ENCODE measurements at regions not wholly inside any gene's neighbourhood (a gene's known extent, or its start where the extent isn't known, plus 50 kb on each side); places are given as distances from the start of the nearest gene placed in this dataset.
"Not testable (repeated sequence)": the region's sequence is repeated elsewhere in the genome, so short reads cannot be mapped to it uniquely, and the experiment has no call there.

DNA sequence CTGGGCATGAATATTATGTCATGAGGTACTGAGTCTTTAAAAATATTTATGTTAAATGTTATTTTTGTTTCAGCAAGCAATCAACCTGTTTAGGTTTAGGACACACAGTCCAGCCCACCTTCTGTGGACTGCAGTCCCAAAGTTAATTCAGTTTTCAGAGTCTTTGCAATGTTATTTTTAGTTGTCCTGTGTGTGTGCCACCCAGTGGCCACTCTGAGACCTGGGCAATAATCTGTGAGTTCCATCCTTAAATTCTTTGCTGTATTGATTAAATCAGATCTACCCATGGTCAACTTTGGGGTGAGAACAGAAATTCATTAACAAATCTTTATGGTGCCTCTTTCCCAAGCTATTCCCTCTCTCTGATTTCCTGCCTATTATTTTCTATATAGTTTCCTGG is 415.1 kb downstream of the CCSER2 start:
- no peaks in the 10 kb centered on the region for H3K36me3 Mint-ChIP-seq (ENCODE audit: low read depth)
- no peak overlapping the region for H3K27ac Mint-ChIP-seq
- no peaks in the 10 kb centered on the region for H3K4me1 Mint-ChIP-seq
- no peaks in the 10 kb centered on the region for H3K9me3 Mint-ChIP-seq
- H3K4me3 Mint-ChIP-seq, result no peak overlapping the region
- no peaks in the 10 kb centered on the region for H3K27me3 Mint-ChIP-seq
- POLR2A ChIA-PET, result no interaction called here
- CTCF ChIA-PET, result no interaction called here
- no peak for DNase-seq

GRCh38 chr10:84755311-84755710 is 426.9 kb downstream of the CCSER2 start:
- Mint-ChIP-seq H3K4me3 (no peak overlapping the region), H3K9me3 (no peaks in the 10 kb centered on the region), H3K27ac (no peak overlapping the region), H3K4me1 (no peaks in the 10 kb centered on the region), H3K36me3 (ENCODE audit: low read depth) (no peaks in the 10 kb centered on the region), H3K27me3 (no peaks in the 10 kb centered on the region)
- POLR2A ChIA-PET, result no interaction called here
- DNase-seq, result no peak
- CTCF ChIA-PET, result interaction anchor here (0.6 kb wide), 1 partner anchor 44 kb away, joined by 4 read pairs; no protein-coding TSS in a partner anchor

DNA sequence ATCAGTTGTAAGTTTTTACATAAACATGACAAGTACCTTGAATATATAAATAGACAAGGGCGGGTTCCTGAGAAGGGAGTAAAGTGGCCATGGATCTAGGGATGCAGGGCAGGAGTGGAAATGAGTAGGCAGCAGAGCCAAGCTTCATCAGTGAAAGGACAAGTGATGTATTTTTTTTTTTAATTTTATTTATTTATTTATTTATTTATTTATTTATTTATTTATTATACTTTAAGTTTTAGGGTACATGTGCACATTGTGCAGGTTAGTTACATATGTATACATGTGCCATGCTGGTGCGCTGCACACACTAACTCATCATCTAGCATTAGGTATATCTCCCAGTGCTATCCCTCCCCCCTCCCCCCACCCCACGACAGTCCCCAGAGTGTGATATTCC is 428.3 kb downstream of the CCSER2 start:
- H3K36me3 Mint-ChIP-seq (ENCODE audit: low read depth); DNase-seq; H3K4me3 Mint-ChIP-seq; H3K27me3 Mint-ChIP-seq; H3K9me3 Mint-ChIP-seq; H3K4me1 Mint-ChIP-seq; POLR2A ChIA-PET; H3K27ac Mint-ChIP-seq; CTCF ChIA-PET: not testable (repeated sequence)

DNA sequence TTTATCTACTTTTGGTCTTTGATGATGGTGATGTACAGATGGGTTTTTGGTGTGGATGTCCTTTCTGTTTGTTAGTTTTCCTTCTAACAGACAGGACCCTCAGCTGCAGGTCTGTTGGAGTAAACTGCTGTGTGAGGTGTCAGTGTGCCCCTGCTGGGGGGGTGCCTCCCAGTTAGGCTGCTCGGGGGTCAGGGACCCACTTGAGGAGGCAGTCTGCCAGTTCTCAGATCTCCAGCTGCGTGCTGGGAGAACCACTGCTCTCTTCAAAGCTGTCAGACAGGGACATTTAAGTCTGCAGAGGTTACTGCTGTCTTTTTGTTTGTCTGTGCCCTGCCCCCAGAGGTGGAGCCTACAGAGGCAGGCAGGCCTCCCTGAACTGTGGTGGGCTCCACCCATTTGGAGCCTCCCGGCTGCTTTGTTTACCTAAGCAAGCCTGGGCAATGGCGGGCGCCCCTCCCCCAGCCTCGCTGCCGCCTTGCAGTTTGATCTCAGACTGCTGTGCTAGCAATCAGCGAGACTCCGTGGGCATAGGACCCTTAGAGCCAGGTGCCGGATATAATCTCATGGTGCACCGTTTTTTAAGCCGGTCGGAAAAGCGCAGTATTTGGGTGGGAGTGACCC is 433.7 kb downstream of the CCSER2 start:
- H3K9me3 Mint-ChIP-seq; DNase-seq; H3K36me3 Mint-ChIP-seq (ENCODE audit: low read depth); H3K4me3 Mint-ChIP-seq; POLR2A ChIA-PET; H3K27me3 Mint-ChIP-seq; H3K27ac Mint-ChIP-seq; CTCF ChIA-PET; H3K4me1 Mint-ChIP-seq: not testable (repeated sequence)

GRCh38 chr10:84762754-84763394 is 434.5 kb downstream of the CCSER2 start:
- DNase-seq, result no peak
- Mint-ChIP-seq H3K4me1 (no peaks in the 10 kb centered on the region), H3K4me3 (no peak overlapping the region), H3K9me3 (no peaks in the 10 kb centered on the region), H3K36me3 (ENCODE audit: low read depth) (no peaks in the 10 kb centered on the region), H3K27ac (no peak overlapping the region), H3K27me3 (no peaks in the 10 kb centered on the region)
- CTCF ChIA-PET, result interaction anchor here (0.8 kb wide), 1 partner anchor 269 kb away, joined by 5 read pairs; no protein-coding TSS in a partner anchor
- POLR2A ChIA-PET, result no interaction called here

- no peak for DNase-seq
- H3K4me1 Mint-ChIP-seq, result no peaks in the 10 kb centered on the region
- H3K9me3 Mint-ChIP-seq, result no peaks in the 10 kb centered on the region
- H3K27ac Mint-ChIP-seq, result no peak overlapping the region
- no peak overlapping the region for H3K4me3 Mint-ChIP-seq
- POLR2A ChIA-PET, result no interaction called here
- no peaks in the 10 kb centered on the region for H3K27me3 Mint-ChIP-seq
- H3K36me3 Mint-ChIP-seq (ENCODE audit: low read depth), result no peaks in the 10 kb centered on the region
- CTCF ChIA-PET, result interaction anchor here (0.7 to 0.8 kb wide), 2 partner anchors 144 to 271 kb away, joined by 4 to 5 read pairs; no protein-coding TSS in a partner anchor
Observed at GRCh38 chr10:84763965-84764364, 435.6 kb downstream of the CCSER2 start.

DNA sequence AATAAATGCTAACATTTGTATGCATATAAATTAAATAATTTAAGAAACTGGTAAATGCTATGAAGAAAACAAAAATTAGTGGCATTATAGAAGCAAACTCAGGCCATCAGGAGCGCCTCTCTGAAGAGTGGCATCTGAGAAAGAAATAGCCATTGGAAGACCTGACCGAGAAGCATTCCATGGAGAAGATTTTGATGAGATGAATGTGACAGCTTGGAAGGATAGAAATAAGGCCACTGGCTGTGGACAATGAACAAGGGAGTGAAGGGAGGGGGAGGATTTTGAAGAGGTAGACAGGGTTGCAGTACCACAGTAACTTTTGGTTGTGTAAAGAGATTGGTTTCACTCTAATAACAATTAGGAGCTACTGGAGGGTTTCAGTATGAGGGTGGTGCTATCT is 436.7 kb downstream of the CCSER2 start:
- Mint-ChIP-seq H3K9me3 (no peaks in the 10 kb centered on the region), H3K4me3 (no peak overlapping the region), H3K27ac (no peak overlapping the region), H3K36me3 (ENCODE audit: low read depth) (no peaks in the 10 kb centered on the region), H3K4me1 (no peaks in the 10 kb centered on the region), H3K27me3 (no peaks in the 10 kb centered on the region)
- DNase-seq, result no peak
- CTCF ChIA-PET, result interaction anchor here (0.7 kb wide), 1 partner anchor 33 kb away, joined by 3 read pairs; no protein-coding TSS in a partner anchor
- POLR2A ChIA-PET, result no interaction called here

DNA sequence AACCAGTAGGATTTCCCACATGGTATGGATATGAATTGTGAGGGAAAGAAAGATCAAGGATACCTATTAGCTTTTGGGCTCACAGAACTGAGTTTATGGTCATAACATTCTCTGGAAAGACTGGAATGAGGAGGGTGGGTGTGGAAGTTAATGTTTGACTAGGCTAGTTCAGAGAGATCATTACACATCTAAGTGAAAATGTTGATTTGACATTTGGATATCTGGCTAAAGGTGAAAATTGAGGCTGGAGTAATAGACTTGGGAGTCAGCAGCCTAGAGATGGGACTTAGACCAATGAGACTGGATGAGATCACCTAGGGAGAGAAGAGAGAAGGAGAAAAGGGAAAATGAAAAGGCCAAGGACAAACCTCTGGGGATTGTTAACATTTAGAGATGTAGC is 437.3 kb downstream of the CCSER2 start:
- H3K4me1 Mint-ChIP-seq, result no peaks in the 10 kb centered on the region
- no peak for DNase-seq
- ChIA-PET CTCF (no interaction called here), POLR2A (no interaction called here)
- no peak overlapping the region for H3K27ac Mint-ChIP-seq
- no peaks in the 10 kb centered on the region for H3K36me3 Mint-ChIP-seq (ENCODE audit: low read depth)
- no peak overlapping the region for H3K4me3 Mint-ChIP-seq
- no peaks in the 10 kb centered on the region for H3K27me3 Mint-ChIP-seq
- H3K9me3 Mint-ChIP-seq, result no peaks in the 10 kb centered on the region

GRCh38 chr10:84766923-84767322 is 438.5 kb downstream of the CCSER2 start:
- no peak overlapping the region for H3K27ac Mint-ChIP-seq
- no peak for DNase-seq
- no peaks in the 10 kb centered on the region for H3K27me3 Mint-ChIP-seq
- ChIA-PET CTCF (no interaction called here), POLR2A (no interaction called here)
- H3K36me3 Mint-ChIP-seq (ENCODE audit: low read depth), result no peaks in the 10 kb centered on the region
- H3K9me3 Mint-ChIP-seq, result no peaks in the 10 kb centered on the region
- no peaks in the 10 kb centered on the region for H3K4me1 Mint-ChIP-seq
- H3K4me3 Mint-ChIP-seq, result no peak overlapping the region

GRCh38 chr10:84768132-84768531 is 439.7 kb downstream of the CCSER2 start:
- DNase-seq, result no peak
- Mint-ChIP-seq H3K36me3 (ENCODE audit: low read depth) (no peaks in the 10 kb centered on the region), H3K9me3 (no peaks in the 10 kb centered on the region), H3K4me3 (no peak overlapping the region), H3K27ac (no peak overlapping the region), H3K4me1 (no peaks in the 10 kb centered on the region), H3K27me3 (no peaks in the 10 kb centered on the region)
- POLR2A ChIA-PET, result no interaction called here
- CTCF ChIA-PET, result no interaction called here

DNA sequence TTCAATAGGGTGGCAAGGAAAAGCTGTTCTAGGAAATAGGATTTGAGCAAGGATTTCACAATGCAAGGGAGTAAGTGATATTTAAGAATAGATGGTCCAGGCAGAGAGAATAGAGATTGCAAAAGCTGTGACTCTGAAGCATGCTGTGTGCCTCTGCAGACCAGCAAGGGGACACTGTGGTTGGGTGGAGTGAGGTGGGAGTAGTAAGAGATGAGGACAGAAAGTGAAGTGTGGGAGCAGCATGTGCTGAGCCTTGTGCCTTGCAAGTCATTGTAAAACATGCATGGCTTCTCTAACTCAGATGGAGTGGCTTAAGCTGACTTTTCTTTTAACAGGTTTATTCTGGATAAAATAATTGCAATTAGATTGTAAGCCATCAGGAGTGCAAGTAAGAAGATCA is 442.4 kb downstream of the CCSER2 start:
- ChIA-PET POLR2A (no interaction called here), CTCF (no interaction called here)
- DNase-seq, result no peak

GRCh38 chr10:84783386-84783785 is 455.0 kb downstream of the CCSER2 start:
- ChIA-PET POLR2A (no interaction called here), CTCF (interaction anchor here (0.6 to 0.7 kb wide), 2 partner anchors 747 to 818 kb away, joined by 3 read pairs; no protein-coding TSS in a partner anchor)
- Mint-ChIP-seq H3K27me3 (peaks cover 4% of the 10 kb centered on the region), H3K4me1 (no peaks in the 10 kb centered on the region), H3K9me3 (no peaks in the 10 kb centered on the region), H3K27ac (no peak overlapping the region), H3K36me3 (ENCODE audit: low read depth) (no peaks in the 10 kb centered on the region), H3K4me3 (no peak overlapping the region)
- peak; percentile 16 for DNase-seq

More for the DNA sequence above, 442.4 kb downstream of the CCSER2 start:
- no peaks in the 10 kb centered on the region for H3K36me3 Mint-ChIP-seq (ENCODE audit: low read depth)
- no peaks in the 10 kb centered on the region for H3K9me3 Mint-ChIP-seq
- H3K4me3 Mint-ChIP-seq, result no peak overlapping the region
- H3K27me3 Mint-ChIP-seq, result no peaks in the 10 kb centered on the region
- no peaks in the 10 kb centered on the region for H3K4me1 Mint-ChIP-seq
- no peak overlapping the region for H3K27ac Mint-ChIP-seq

GRCh38 chr10:84783909-84784308 is 455.5 kb downstream of the CCSER2 start:
- Mint-ChIP-seq H3K4me1 (no peaks in the 10 kb centered on the region), H3K9me3 (no peaks in the 10 kb centered on the region), H3K27me3 (peaks cover 4% of the 10 kb centered on the region), H3K36me3 (ENCODE audit: low read depth) (no peaks in the 10 kb centered on the region), H3K27ac (no peak overlapping the region), H3K4me3 (no peak overlapping the region)
- DNase-seq, result no peak
- CTCF ChIA-PET, result interaction anchor here (0.6 kb wide), 1 partner anchor 818 kb away, joined by 3 read pairs; no protein-coding TSS in a partner anchor
- POLR2A ChIA-PET, result no interaction called here

GRCh38 chr10:84784749-84785148 is 456.4 kb downstream of the CCSER2 start:
- Mint-ChIP-seq H3K27ac (no peak overlapping the region), H3K9me3 (no peaks in the 10 kb centered on the region), H3K4me1 (no peaks in the 10 kb centered on the region), H3K4me3 (no peak overlapping the region), H3K27me3 (peaks cover 4% of the 10 kb centered on the region), H3K36me3 (ENCODE audit: low read depth) (no peaks in the 10 kb centered on the region)
- ChIA-PET POLR2A (no interaction called here), CTCF (no interaction called here)
- no peak for DNase-seq

Measured in activated CD4-positive, alpha-beta T cell treated with anti-CD3 and anti-CD28 coated beads, Interleukin-2, amount 10 ng/mL, durations not matched to agents 7 days and 5 days (primary cell).